HFF-Myc (cell line): ENCODE measurements at regions not wholly inside any gene's neighbourhood (a gene's known extent, or its start where the extent isn't known, plus 50 kb on each side); places are given as distances from the start of the nearest gene placed in this dataset.

Experiments
- DNase-seq: peaks from one replicate; pipeline ENCODE4 v3.0.0-alpha.2; 2011; ENCODE audit warnings: low read depth; ENCODE audit errors: extremely low read depth
- H3K4me3 ChIP-seq: replicated peaks from 2 replicates; pipeline ENCODE4 v1.5.1; 2011; ENCODE audit warnings: low read depth, mild to moderate bottlenecking, control low read depth, low read length
- CTCF ChIP-seq: IDR thresholded peaks from 2 replicates; pipeline ENCODE4 v1.5.1; 2012; ENCODE audit warnings: mild to moderate bottlenecking, low read depth, low read length, control low read depth; ENCODE audit errors: missing control alignments

GRCh38 chr2:19048593-19049266, 309.7 kb downstream of the OSR1 start:
- H3K4me3 ChIP-seq = no peak overlapping the region

GRCh38 chr2:19046986-19047780, 311.2 kb downstream of the OSR1 start:
- TF ChIP-seq CTCF = no peak

More at GRCh38 chr2:19048593-19049266, 309.7 kb downstream of the OSR1 start:
- no peak for TF ChIP-seq CTCF
- DNase-seq = no peak

GRCh38 chr2:19045151-19045550, 313.3 kb downstream of the OSR1 start:
- no peak overlapping the region for H3K4me3 ChIP-seq
- TF ChIP-seq CTCF = no peak
- no peak for DNase-seq

More at GRCh38 chr2:19046986-19047780, 311.2 kb downstream of the OSR1 start:
- DNase-seq = no peak
- H3K4me3 ChIP-seq = no peak overlapping the region

- TF ChIP-seq CTCF = no peak
- H3K4me3 ChIP-seq = no peak overlapping the region
- no peak for DNase-seq
Measured at GRCh38 chr2:19043893-19044292, 314.5 kb downstream of the OSR1 start.

GRCh38 chr2:19041434-19042041, 316.9 kb downstream of the OSR1 start:
- DNase-seq = no peak
- no peak overlapping the region for H3K4me3 ChIP-seq
- TF ChIP-seq CTCF = no peak

- DNase-seq = peak; percentile 37
Measured at GRCh38 chr2:19038071-19039015, 320.1 kb downstream of the OSR1 start.

More at GRCh38 chr2:19038071-19039015, 320.1 kb downstream of the OSR1 start:
- no peak overlapping the region for H3K4me3 ChIP-seq
- no peak for TF ChIP-seq CTCF
